ENCODE measurements at regions not wholly inside any gene's neighbourhood (a gene's known extent, or its start where the extent isn't known, plus 50 kb on each side); places are given as distances from the start of the nearest gene placed in this dataset.
"Not testable (repeated sequence)": the region's sequence is repeated elsewhere in the genome, so short reads cannot be mapped to it uniquely, and the experiment has no call there.

- DNase-seq (ENCODE audit: low read depth in 2 of 3, low spot score in 2 of 3) = no peak
These were observed 589.2 kb downstream of the SLC16A7 start for GRCh38 chr12:60185060-60185459.

- DNase-seq (ENCODE audit: low read depth in 2 of 3, low spot score in 2 of 3) = no peak
These were observed 595.4 kb downstream of the SLC16A7 start for GRCh38 chr12:60191271-60191670.

- DNase-seq (ENCODE audit: low read depth in 2 of 3, low spot score in 2 of 3) = no peak
These were observed 596.0 kb downstream of the SLC16A7 start for GRCh38 chr12:60191676-60192359.

GRCh38 chr12:60194678-60195077 lies 598.8 kb downstream of the SLC16A7 start:
- no peak for DNase-seq (ENCODE audit: low read depth in 2 of 3, low spot score in 2 of 3)

- no peak for DNase-seq (ENCODE audit: low read depth in 2 of 3, low spot score in 2 of 3)
These were observed 599.7 kb downstream of the SLC16A7 start for GRCh38 chr12:60195483-60195882.

- no peak for DNase-seq (ENCODE audit: low read depth in 2 of 3, low spot score in 2 of 3)
These were observed 600.5 kb downstream of the SLC16A7 start for GRCh38 chr12:60196366-60196765.

GRCh38 chr12:60197589-60197988 lies 601.8 kb downstream of the SLC16A7 start:
- no peak for DNase-seq (ENCODE audit: low read depth in 2 of 3, low spot score in 2 of 3)

- DNase-seq (ENCODE audit: low read depth in 2 of 3, low spot score in 2 of 3) = no peak
These were observed 606.1 kb downstream of the SLC16A7 start for GRCh38 chr12:60201891-60202290.

- no peak for DNase-seq (ENCODE audit: low read depth in 2 of 3, low spot score in 2 of 3)
These were observed 609.7 kb downstream of the SLC16A7 start for GRCh38 chr12:60205500-60205899.

- no peak for DNase-seq (ENCODE audit: low read depth in 2 of 3, low spot score in 2 of 3)
These were observed 613.7 kb downstream of the SLC16A7 start for GRCh38 chr12:60209521-60209920.

GRCh38 chr12:60209933-60210332 lies 614.1 kb downstream of the SLC16A7 start:
- no peak for DNase-seq (ENCODE audit: low read depth in 2 of 3, low spot score in 2 of 3)

GRCh38 chr12:60210756-60211155 lies 614.9 kb downstream of the SLC16A7 start:
- DNase-seq (ENCODE audit: low read depth in 2 of 3, low spot score in 2 of 3) = no peak

GRCh38 chr12:60211244-60211643 lies 615.4 kb downstream of the SLC16A7 start:
- no peak for DNase-seq (ENCODE audit: low read depth in 2 of 3, low spot score in 2 of 3)

GRCh38 chr12:60212159-60213000 lies 616.6 kb downstream of the SLC16A7 start:
- DNase-seq (ENCODE audit: low read depth in 2 of 3, low spot score in 2 of 3) = no peak

GRCh38 chr12:60213272-60213671 lies 617.4 kb downstream of the SLC16A7 start:
- not testable (repeated sequence) for DNase-seq (ENCODE audit: low read depth in 2 of 3, low spot score in 2 of 3)

- DNase-seq (ENCODE audit: low read depth in 2 of 3, low spot score in 2 of 3) = no peak
These were observed 620.4 kb downstream of the SLC16A7 start for GRCh38 chr12:60216226-60216625.

- no peak for DNase-seq (ENCODE audit: low read depth in 2 of 3, low spot score in 2 of 3)
These were observed 627.4 kb downstream of the SLC16A7 start for GRCh38 chr12:60223242-60223641.

GRCh38 chr12:60225216-60226000 lies 629.6 kb downstream of the SLC16A7 start:
- no peak for DNase-seq (ENCODE audit: low read depth in 2 of 3, low spot score in 2 of 3)

- DNase-seq (ENCODE audit: low read depth in 2 of 3, low spot score in 2 of 3) = no peak
These were observed 632.1 kb downstream of the SLC16A7 start for GRCh38 chr12:60227916-60228315.

- no peak for DNase-seq (ENCODE audit: low read depth in 2 of 3, low spot score in 2 of 3)
These were observed 634.2 kb downstream of the SLC16A7 start for GRCh38 chr12:60230056-60230455.

GRCh38 chr12:60231303-60231702 lies 635.5 kb downstream of the SLC16A7 start:
- DNase-seq (ENCODE audit: low read depth in 2 of 3, low spot score in 2 of 3) = no peak

All from activated CD8-positive, alpha-beta memory T cell treated with anti-CD3 and anti-CD28 coated beads for 48 hours (primary cell).